HEK293 (cell line): ENCODE measurements at regions not wholly inside any gene's neighbourhood (a gene's known extent, or its start where the extent isn't known, plus 50 kb on each side); places are given as distances from the start of the nearest gene placed in this dataset.

Experiments used
- CTCF ChIP-seq: fragments of 450-650 bp; formaldehyde crosslinking; IDR thresholded peaks from 2 replicates; pipeline ENCODE4 v1.5.1; 2016; ENCODE audit warnings: missing biosample characterization, missing genetic modification characterization
- RBAK ChIP-seq: fragments of 450-650 bp; formaldehyde crosslinking; IDR thresholded peaks from 2 replicates; pipeline ENCODE4 v1.5.1; 2016; ENCODE audit warnings: missing biosample characterization, missing genetic modification characterization
- YY2 ChIP-seq: fragments of 450-650 bp; formaldehyde crosslinking; IDR thresholded peaks from 2 replicates; pipeline ENCODE4 v1.5.1; 2016; ENCODE audit warnings: missing biosample characterization, missing genetic modification characterization
- ZBTB26 ChIP-seq: fragments of 450-650 bp; formaldehyde crosslinking; optimal IDR thresholded peaks from 2 replicates; pipeline ENCODE3; 2016; ENCODE audit warnings: missing biosample characterization, mild to moderate bottlenecking, missing genetic modification characterization
- ZBTB8A ChIP-seq: fragments of 450-650 bp; formaldehyde crosslinking; IDR thresholded peaks from 2 replicates; pipeline ENCODE4 v1.5.1; 2016; ENCODE audit warnings: missing biosample characterization, missing genetic modification characterization
- ZFHX2 ChIP-seq: fragments of 450-650 bp; formaldehyde crosslinking; conservative IDR thresholded peaks from 2 replicates; pipeline ENCODE4 v1.5.1; 2016; ENCODE audit warnings: missing biosample characterization, missing genetic modification characterization
- ZNF24 ChIP-seq: fragments of 450-650 bp; formaldehyde crosslinking; IDR thresholded peaks from 2 replicates; pipeline ENCODE4 v1.5.1; 2016; ENCODE audit warnings: missing biosample characterization, missing genetic modification characterization
- ZNF501 ChIP-seq: fragments of 450-650 bp; formaldehyde crosslinking; IDR thresholded peaks from 2 replicates; pipeline ENCODE4 v1.5.1; 2016; ENCODE audit warnings: missing biosample characterization, missing genetic modification characterization
- ZNF626 ChIP-seq: fragments of 450-650 bp; sonication (Bioruptor Pico); formaldehyde crosslinking; IDR thresholded peaks from 2 replicates; pipeline ENCODE4 v1.5.1; 2018; ENCODE audit warnings: missing biosample characterization, missing genetic modification characterization, inconsistent platforms
- ZNF658 ChIP-seq: fragments of 450-650 bp; formaldehyde crosslinking; IDR thresholded peaks from 2 replicates; pipeline ENCODE4; 2016; ENCODE audit warnings: missing biosample characterization, missing genetic modification characterization
- ZNF777 ChIP-seq: fragments of 450-650 bp; formaldehyde crosslinking; IDR thresholded peaks from 2 replicates; pipeline ENCODE4 v1.5.1; 2017; ENCODE audit warnings: missing biosample characterization, missing genetic modification characterization, borderline replicate concordance
- TF ChIP-seq, protein P1 (sequence below): fragments of 450-650 bp; formaldehyde crosslinking; IDR thresholded peaks from 2 replicates; pipeline ENCODE4 v1.5.1; 2016; ENCODE audit warnings: missing biosample characterization, missing genetic modification characterization, low read depth
- TF ChIP-seq, protein P2 (sequence below): fragments of 450-650 bp; formaldehyde crosslinking; conservative IDR thresholded peaks from 2 replicates; pipeline ENCODE4 v1.5.1; 2016; ENCODE audit warnings: low read depth, missing biosample characterization, missing genetic modification characterization

GRCh38 chr3:116977441-116977840, 267.9 kb downstream of the TUSC7 start:
- TF ChIP-seq YY2 (tag by site-specific recombination) (no peak), CTCF (tag by site-specific recombination) (no peak), ZBTB8A (tag by site-specific recombination) (no peak), ZBTB26 (tag by site-specific recombination) (no peak), ZNF777 (tag by site-specific recombination) (no peak), RBAK (tag by site-specific recombination) (no peak), ZNF24 (no peak), ZNF658 (tag by site-specific recombination) (no peak), ZNF501 (tag by site-specific recombination) (no peak), ZFHX2 (tag by site-specific recombination) (no peak), ZNF626 (no peak)
- TF ChIP-seq, protein P1, sequence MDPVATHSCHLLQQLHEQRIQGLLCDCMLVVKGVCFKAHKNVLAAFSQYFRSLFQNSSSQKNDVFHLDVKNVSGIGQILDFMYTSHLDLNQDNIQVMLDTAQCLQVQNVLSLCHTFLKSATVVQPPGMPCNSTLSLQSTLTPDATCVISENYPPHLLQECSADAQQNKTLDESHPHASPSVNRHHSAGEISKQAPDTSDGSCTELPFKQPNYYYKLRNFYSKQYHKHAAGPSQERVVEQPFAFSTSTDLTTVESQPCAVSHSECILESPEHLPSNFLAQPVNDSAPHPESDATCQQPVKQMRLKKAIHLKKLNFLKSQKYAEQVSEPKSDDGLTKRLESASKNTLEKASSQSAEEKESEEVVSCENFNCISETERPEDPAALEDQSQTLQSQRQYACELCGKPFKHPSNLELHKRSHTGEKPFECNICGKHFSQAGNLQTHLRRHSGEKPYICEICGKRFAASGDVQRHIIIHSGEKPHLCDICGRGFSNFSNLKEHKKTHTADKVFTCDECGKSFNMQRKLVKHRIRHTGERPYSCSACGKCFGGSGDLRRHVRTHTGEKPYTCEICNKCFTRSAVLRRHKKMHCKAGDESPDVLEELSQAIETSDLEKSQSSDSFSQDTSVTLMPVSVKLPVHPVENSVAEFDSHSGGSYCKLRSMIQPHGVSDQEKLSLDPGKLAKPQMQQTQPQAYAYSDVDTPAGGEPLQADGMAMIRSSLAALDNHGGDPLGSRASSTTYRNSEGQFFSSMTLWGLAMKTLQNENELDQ (tag by site-specific recombination), result no peak
- TF ChIP-seq, protein P2, sequence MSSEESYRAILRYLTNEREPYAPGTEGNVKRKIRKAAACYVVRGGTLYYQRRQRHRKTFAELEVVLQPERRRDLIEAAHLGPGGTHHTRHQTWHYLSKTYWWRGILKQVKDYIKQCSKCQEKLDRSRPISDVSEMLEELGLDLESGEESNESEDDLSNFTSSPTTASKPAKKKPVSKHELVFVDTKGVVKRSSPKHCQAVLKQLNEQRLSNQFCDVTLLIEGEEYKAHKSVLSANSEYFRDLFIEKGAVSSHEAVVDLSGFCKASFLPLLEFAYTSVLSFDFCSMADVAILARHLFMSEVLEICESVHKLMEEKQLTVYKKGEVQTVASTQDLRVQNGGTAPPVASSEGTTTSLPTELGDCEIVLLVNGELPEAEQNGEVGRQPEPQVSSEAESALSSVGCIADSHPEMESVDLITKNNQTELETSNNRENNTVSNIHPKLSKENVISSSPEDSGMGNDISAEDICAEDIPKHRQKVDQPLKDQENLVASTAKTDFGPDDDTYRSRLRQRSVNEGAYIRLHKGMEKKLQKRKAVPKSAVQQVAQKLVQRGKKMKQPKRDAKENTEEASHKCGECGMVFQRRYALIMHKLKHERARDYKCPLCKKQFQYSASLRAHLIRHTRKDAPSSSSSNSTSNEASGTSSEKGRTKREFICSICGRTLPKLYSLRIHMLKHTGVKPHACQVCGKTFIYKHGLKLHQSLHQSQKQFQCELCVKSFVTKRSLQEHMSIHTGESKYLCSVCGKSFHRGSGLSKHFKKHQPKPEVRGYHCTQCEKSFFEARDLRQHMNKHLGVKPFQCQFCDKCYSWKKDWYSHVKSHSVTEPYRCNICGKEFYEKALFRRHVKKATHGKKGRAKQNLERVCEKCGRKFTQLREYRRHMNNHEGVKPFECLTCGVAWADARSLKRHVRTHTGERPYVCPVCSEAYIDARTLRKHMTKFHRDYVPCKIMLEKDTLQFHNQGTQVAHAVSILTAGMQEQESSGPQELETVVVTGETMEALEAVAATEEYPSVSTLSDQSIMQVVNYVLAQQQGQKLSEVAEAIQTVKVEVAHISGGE, result no peak
